Adrenal gland (tissue), 5 donors: ENCODE measurements at regions not wholly inside any gene's neighbourhood (a gene's known extent, or its start where the extent isn't known, plus 50 kb on each side); places are given as distances from the start of the nearest gene placed in this dataset.

ENCODE experiments used
- POLR2A ChIP-seq, 2 donors: fragments of 450-650 bp; IDR thresholded peaks; one replicate each; pipeline ENCODE4 v1.6.1; 2017; ENCODE audit warnings: antibody characterized with exemption in 2 of 2, mild to moderate bottlenecking in 2 of 2, moderate library complexity in 1 of 2
- TF ChIP-seq, protein P1 (sequence below), 6 experiments: fragments of 450-650 bp in 4 of 6; fragments of 200-600 bp in 2 of 6; sonication (generic) in 1 of 6; IDR thresholded peaks; 1 replicate in 5 of 6; 2 replicates in 1 of 6; pipeline versions ENCODE4 v1.5.1 to v1.8.0; 2016 to 2021; ENCODE audit warnings: antibody characterized with exemption in 6 of 6, mild to moderate bottlenecking in 2 of 6, moderate library complexity in 1 of 6
- donor health status: DM: no; HTN: no; CAD: no.

DNA sequence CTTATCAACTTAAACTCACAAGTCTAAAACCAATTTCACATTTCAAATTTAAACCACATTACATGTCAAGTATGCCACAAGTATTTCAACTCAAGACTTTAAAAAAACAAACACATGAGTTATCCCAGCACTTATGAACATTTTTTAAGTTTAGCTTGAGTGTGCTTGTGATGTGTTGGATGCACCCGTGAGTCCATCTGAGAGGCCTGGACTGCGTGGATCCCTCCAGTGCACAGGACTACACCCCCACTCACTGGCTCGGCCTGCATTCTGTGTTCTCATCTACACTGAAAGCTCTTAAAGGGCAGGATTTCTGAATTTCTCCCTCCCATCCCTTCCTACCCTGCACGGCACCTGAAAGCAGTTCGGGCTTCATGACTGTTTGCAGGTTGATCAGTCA lies 128.8 kb upstream of the CD93 start:
- TF ChIP-seq, protein P1, sequence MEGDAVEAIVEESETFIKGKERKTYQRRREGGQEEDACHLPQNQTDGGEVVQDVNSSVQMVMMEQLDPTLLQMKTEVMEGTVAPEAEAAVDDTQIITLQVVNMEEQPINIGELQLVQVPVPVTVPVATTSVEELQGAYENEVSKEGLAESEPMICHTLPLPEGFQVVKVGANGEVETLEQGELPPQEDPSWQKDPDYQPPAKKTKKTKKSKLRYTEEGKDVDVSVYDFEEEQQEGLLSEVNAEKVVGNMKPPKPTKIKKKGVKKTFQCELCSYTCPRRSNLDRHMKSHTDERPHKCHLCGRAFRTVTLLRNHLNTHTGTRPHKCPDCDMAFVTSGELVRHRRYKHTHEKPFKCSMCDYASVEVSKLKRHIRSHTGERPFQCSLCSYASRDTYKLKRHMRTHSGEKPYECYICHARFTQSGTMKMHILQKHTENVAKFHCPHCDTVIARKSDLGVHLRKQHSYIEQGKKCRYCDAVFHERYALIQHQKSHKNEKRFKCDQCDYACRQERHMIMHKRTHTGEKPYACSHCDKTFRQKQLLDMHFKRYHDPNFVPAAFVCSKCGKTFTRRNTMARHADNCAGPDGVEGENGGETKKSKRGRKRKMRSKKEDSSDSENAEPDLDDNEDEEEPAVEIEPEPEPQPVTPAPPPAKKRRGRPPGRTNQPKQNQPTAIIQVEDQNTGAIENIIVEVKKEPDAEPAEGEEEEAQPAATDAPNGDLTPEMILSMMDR (IDR thresholded peaks at IDR 0.05) = no peak
- no peak for TF ChIP-seq POLR2A (IDR thresholded peaks at IDR 0.05)
